ENCODE measurements at regions not wholly inside any gene's neighbourhood (a gene's known extent, or its start where the extent isn't known, plus 50 kb on each side); places are given as distances from the start of the nearest gene placed in this dataset.

- intact Hi-C loops (cut with DNase I) = loop anchor here (5.0 to 10.0 kb wide), 2 partner anchors 176 to 389 kb away; no protein-coding TSS in a partner anchor
These were observed 127.8 kb upstream of the FBN2 start for GRCh38 chr5:128665747-128666355.

GRCh38 chr5:128667152-128667551, 129.1 kb upstream of the FBN2 start:
- DNase-seq (ENCODE audit: low spot score) = no peak
- intact Hi-C loops (cut with DNase I) = loop anchor here (5.0 to 10.0 kb wide), 2 partner anchors 175 to 388 kb away; no protein-coding TSS in a partner anchor

More at GRCh38 chr5:128665747-128666355, 127.8 kb upstream of the FBN2 start:
- DNase-seq (ENCODE audit: low spot score) = no peak

- DNase-seq (ENCODE audit: low spot score) = no peak
- intact Hi-C loops (cut with DNase I) = loop anchor here (5.0 to 10.0 kb wide), 2 partner anchors 175 to 387 kb away; no protein-coding TSS in a partner anchor
These were observed 129.7 kb upstream of the FBN2 start for GRCh38 chr5:128667751-128668150.

GRCh38 chr5:128668921-128669320, 130.9 kb upstream of the FBN2 start:
- DNase-seq (ENCODE audit: low spot score) = no peak
- intact Hi-C loops (cut with DNase I) = loop anchor here (5.0 to 10.0 kb wide), 2 partner anchors 173 to 386 kb away; no protein-coding TSS in a partner anchor

GRCh38 chr5:128669803-128670202, 131.8 kb upstream of the FBN2 start:
- intact Hi-C loops (cut with DNase I) = loop anchor here (5.0 to 10.0 kb wide), 3 partner anchors 172 to 455 kb away; no protein-coding TSS in a partner anchor
- DNase-seq (ENCODE audit: low spot score) = no peak

- no peak for DNase-seq (ENCODE audit: low spot score)
- intact Hi-C loops (cut with DNase I) = loop anchor here (10.0 kb wide), 1 partner anchor 457 kb away; no protein-coding TSS in a partner anchor
These were observed 133.9 kb upstream of the FBN2 start for GRCh38 chr5:128671943-128672342.

GRCh38 chr5:128673000-128673399, 135.0 kb upstream of the FBN2 start:
- DNase-seq (ENCODE audit: low spot score) = no peak
- intact Hi-C loops (cut with DNase I) = loop anchor here (10.0 kb wide), 1 partner anchor 458 kb away; no protein-coding TSS in a partner anchor

GRCh38 chr5:128673411-128673957, 135.4 kb upstream of the FBN2 start:
- intact Hi-C loops (cut with DNase I) = loop anchor here (10.0 kb wide), 1 partner anchor 459 kb away; no protein-coding TSS in a partner anchor

GRCh38 chr5:128673970-128674369, 135.9 kb upstream of the FBN2 start:
- DNase-seq (ENCODE audit: low spot score) = no peak
- intact Hi-C loops (cut with DNase I) = loop anchor here (10.0 kb wide), 1 partner anchor 459 kb away; no protein-coding TSS in a partner anchor

More at GRCh38 chr5:128673411-128673957, 135.4 kb upstream of the FBN2 start:
- no peak for DNase-seq (ENCODE audit: low spot score)

GRCh38 chr5:128674837-128675446, 136.9 kb upstream of the FBN2 start:
- DNase-seq (ENCODE audit: low spot score) = no peak
- intact Hi-C loops (cut with DNase I) = loop anchor here (10.0 kb wide), 1 partner anchor 460 kb away; no protein-coding TSS in a partner anchor

GRCh38 chr5:128681096-128681495, 143.1 kb upstream of the FBN2 start:
- intact Hi-C loops (cut with DNase I) = no loop called here
- DNase-seq (ENCODE audit: low spot score) = no peak

GRCh38 chr5:128681764-128682592, 143.9 kb upstream of the FBN2 start:
- intact Hi-C loops (cut with DNase I) = no loop called here
- DNase-seq (ENCODE audit: low spot score) = no peak

GRCh38 chr5:128682669-128683068, 144.6 kb upstream of the FBN2 start:
- DNase-seq (ENCODE audit: low spot score) = no peak
- intact Hi-C loops (cut with DNase I) = no loop called here

- DNase-seq (ENCODE audit: low spot score) = no peak
- intact Hi-C loops (cut with DNase I) = no loop called here
These were observed 146.9 kb upstream of the FBN2 start for GRCh38 chr5:128684961-128685360.

GRCh38 chr5:128687930-128688329, 149.9 kb upstream of the FBN2 start:
- intact Hi-C loops (cut with DNase I) = no loop called here
- no peak for DNase-seq (ENCODE audit: low spot score)

- DNase-seq (ENCODE audit: low spot score) = no peak
- intact Hi-C loops (cut with DNase I) = no loop called here
These were observed 155.7 kb upstream of the FBN2 start for GRCh38 chr5:128693764-128694163.

GRCh38 chr5:128695791-128696530, 157.9 kb upstream of the FBN2 start:
- DNase-seq (ENCODE audit: low spot score) = no peak
- intact Hi-C loops (cut with DNase I) = no loop called here

- DNase-seq (ENCODE audit: low spot score) = no peak
- intact Hi-C loops (cut with DNase I) = no loop called here
These were observed 163.3 kb upstream of the FBN2 start for GRCh38 chr5:128701301-128701700.

- no peak for DNase-seq (ENCODE audit: low spot score)
These were observed 165.3 kb upstream of the FBN2 start for GRCh38 chr5:128703322-128703721.

More at GRCh38 chr5:128703322-128703721, 165.3 kb upstream of the FBN2 start:
- intact Hi-C loops (cut with DNase I) = no loop called here

Data from cardiac septum (tissue), 1 donor.